UCSD-AML1 (cell line): ENCODE measurements at regions not wholly inside any gene's neighbourhood (a gene's known extent, or its start where the extent isn't known, plus 50 kb on each side); places are given as distances from the start of the nearest gene placed in this dataset.

ENCODE experiments used
- DNase-seq: peaks from one replicate; lab custom pipeline; 2025; ENCODE audit not compliant: unreplicated experiment; lab: John Stamatoyannopoulos, UW

DNA sequence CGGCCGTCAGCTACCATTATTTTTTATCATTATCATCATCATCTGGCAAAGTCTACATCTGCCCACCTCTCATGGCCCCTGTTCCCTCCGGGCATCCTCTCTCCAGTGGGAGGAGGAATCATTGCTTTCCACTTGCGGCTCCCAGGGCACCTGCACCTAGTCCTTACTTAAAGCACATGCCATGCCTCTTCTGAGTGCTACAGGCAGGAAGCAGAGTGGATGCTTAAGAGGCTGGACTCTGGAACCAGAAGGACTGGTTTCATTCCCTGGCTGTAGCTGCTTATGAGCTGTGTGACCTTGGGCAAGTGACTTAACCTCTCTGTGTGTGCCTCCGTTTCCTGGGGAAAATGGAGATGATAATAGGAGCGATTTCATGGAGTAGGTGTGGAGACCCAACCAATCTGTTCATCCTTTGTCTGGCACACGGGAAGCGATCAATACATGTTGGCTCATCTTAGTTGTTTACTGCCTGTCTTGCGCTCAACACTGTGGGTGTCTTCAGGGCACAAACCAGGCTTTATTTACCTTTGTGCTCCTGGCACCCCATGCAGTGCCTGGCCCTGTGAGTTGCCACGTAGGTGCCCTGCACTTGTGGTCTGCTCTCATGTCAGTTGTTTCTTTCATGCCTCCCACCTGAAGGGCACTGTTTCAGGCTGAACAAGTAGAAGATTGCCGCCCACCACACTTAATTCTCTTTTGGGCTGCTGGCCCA, 317.0 kb upstream of the SULF2 start:
- no peak for DNase-seq

DNA sequence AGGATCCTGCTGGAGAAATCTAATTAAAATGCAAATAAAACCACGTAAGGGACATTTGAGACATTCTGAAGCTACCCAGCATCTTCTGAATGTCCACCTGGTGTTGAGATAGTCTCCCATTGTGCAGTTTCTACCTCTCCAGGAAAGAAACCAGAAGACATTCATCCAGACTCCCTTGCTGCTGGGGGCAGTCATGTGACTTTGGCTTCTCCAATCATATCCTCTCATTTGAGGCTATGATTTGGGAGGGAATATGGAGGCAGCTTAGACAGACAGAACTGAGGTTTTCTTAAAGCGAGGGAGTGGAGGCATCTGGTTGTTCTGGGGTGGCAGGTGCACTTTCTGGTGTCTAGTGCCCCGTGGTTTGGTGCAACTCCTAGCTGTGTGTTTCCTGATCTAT, 315.2 kb upstream of the SULF2 start:
- no peak for DNase-seq

DNA sequence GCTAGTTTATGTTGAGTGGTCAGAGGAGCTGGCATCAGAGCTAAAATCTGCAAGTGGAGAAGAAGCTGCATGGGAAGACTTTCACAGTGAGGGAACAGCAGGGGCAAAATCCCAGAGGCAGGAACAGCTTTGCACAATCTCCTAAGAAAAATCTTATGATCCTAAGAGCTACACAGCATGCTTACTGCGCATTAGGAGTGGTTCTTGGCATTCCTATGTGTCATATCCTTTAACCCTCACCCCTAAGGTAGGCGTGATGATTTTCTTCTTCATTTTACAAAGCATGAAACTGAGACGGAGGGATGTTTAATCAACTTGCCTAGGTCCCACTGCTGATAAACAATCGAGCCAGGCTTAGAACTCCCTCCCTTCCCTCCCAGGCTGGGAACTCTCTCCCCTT, 313.6 kb upstream of the SULF2 start:
- DNase-seq, result no peak

DNA sequence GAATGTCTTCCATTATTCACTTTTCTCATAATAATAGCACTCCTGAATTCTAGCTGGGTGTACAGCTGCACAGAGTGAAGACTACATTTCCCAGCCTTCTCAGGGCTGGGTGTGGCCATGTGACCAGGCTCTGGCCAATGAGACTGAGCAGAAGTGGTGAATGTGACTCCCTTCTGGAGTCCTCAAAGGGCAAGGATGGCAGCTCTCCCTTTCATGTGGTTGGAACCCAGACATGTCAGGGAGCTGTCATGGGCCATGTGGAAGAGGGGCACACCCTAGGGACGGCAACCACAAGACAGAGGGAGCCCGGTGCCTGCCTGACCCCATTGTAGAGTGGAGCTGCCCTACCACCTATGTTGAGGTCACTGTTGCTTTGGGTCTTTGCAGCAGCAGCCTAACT, 312.8 kb upstream of the SULF2 start:
- no peak for DNase-seq

DNA sequence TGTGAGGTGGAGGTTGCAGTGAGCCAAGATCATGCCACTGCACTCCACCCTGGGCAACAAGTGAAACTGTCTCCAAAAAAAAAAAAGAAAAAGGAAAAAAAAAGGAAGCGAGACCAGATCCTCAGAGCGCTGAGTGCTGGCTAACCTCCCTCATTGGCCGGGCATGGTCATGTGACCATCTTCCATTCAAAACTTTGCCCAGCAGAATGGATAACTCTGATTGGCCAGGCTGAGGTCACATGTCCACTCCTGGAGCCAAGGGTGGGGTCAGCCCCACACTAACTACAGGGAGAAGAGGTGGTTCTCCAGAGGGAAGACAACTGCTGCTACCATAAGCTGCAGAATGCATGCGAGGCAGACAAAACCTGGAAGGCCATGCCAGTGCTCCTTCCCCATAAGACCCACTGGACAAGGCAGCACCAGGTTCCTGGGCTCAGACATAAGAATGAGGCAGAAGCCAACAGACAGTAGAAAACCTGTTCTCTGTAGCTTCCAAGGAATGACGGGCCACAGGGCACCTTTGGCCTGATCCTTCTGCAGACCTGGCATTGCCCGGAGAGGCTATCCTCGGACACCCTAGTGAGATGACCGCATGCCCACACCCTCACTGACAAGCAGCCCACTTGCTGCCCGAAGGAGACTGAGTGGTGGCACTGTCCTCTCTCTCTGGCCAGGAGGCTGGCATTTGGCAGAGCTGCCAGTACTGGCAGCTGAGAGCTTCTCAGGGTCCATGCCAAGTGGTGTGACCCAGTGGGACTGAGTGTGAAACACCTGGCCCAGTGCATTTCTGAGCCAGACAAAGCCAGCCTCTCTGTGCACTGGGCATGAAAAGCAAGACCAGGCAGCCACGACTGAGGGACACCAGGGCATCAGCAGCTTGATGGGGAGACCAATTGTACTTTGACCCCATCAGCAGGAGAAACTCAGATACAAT, 311.9 kb upstream of the SULF2 start:
- no peak for DNase-seq

DNA sequence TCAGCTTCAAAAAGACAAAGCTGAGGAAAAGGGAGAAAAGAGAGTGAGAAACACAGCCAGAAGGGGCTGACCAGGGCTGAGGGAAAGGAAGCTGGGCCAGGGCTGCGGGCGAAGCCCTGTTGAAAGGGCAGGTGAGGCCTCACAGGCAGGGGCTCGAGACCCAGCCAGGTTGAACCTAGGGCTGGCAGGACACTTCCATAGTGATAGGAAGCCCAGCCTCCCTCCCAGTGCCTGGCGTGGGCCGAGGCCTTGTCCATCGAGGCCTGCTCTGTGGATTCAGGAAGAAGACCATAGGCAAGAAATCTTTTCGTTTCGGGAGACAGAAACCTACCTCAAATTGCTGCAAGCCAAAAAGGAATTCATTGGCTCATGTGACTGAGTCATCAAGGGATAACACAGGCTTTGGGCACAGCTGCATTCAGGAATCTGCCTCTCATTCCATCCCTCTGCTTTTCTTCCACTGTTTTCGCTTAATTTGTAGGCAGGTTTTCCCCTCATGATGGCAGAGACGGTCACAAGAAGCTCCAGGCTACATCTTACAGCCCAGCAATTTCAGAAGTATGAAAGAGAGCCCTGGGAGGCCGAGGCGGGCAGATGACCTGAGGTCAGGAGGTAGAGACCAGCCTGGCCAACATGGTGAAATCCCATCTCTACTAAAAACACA, 311.1 kb upstream of the SULF2 start:
- no peak for DNase-seq

DNA sequence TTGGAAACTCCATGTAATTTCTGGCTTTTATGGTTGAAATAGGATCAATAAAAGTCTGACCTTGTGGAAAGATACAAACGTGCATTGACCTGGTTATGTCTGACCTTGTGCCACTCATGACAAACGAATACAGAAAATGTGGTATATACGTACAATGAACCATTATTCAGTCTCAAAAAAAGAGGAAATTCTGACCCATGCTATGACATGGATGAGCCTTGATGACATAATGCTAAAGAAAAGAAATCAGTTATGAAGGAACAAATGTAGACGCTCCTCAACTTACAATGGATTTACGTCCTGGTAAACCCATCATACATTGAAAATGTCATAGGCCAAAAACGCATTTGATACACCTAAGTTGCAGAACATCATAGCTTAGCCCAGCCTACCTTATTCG, 309.7 kb upstream of the SULF2 start:
- DNase-seq, result no peak

DNA sequence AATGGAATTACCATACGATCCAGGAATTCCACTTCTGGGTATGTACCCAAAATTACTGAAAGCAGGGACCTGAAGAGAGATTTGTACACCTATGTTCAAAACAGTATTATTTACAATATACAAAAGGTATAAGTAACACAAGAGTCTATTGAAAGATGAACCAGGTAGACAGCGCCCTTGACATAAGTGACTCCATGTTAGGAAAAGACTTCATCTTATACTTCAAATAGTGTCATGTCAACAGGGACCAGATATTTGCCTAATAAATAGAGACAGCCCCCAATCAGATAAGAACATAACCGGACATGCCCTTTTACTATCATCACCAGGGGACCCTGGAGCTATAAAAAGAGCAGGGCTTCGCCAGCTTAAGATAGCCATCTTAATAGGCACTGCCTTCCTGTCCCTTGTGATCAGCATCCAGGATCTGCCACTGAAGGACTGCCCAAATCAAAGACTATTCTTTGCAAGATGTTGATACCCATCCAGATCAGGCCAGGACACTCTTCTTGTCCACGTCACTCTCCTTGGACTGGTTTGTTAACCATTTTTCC, 309.0 kb upstream of the SULF2 start:
- no peak for DNase-seq

DNA sequence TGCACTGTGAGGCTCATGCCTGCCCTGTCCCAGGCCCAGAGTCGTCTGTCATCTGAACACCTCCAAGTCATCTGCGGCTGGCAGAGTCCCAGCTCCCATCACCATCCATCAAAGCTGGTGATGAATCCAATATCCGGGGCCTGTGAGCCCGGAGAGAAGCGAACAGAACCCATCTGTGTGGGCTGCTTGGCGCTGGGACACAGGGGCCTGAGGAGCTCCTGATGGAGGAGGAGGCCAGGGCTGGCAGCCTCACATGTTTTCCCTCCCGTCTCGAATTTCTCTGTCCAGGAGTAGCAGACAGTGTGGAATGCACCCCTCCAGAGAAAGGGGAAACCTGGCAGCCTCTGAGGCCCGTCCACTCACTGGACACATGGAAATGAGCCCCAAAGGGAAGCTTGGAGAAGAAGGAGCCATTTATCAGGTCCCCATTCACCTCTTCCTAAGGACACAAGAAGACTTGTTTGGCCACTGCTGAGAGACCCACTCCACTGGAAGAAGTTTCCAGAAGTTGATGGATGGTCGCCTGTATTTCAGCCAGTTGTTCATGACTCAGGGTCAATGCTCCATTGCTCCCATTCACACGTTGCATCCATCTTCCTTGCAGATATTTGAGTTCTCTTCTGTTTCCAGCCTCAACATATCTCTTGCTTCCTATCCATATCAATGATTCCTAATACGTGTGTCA, 307.5 kb upstream of the SULF2 start:
- DNase-seq, result no peak

DNA sequence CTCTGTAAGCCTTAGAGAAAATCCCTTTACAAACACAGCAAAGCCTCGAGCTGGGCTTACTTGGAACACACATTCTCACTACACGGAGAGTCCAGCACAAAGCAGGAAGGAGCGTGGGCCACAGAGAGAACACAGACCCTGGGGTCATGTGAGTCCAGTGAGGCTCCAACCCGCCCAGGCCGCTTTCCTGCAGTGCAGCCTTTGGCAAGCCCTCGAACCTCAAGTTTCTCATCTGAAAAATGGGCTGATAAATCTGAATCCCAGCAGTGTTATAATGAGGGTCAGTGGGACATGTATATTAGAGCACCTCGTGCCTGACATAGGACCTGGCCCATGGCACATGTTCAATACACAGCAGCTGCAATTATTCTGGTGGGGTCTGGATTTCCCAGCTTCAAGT, 305.5 kb upstream of the SULF2 start:
- no peak for DNase-seq

DNA sequence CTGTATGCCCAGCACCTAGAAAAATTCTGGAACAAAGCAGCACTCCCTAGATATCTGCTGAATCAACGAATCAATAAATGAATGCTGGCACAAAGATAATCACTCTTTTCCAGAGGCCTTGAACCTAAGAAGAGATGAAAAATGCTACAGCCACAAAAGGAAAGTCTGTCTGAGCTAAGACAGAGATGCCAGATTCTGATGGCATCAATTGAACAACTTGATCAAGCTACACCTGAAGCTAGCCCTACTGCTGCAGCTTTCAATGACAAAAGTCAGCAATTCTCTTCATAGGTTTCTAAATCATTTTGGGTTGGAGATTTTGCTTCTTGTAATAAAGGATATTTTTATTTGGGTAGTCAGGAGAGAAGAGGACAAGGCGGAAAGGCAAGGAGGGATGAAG, 305.0 kb upstream of the SULF2 start:
- DNase-seq, result no peak

DNA sequence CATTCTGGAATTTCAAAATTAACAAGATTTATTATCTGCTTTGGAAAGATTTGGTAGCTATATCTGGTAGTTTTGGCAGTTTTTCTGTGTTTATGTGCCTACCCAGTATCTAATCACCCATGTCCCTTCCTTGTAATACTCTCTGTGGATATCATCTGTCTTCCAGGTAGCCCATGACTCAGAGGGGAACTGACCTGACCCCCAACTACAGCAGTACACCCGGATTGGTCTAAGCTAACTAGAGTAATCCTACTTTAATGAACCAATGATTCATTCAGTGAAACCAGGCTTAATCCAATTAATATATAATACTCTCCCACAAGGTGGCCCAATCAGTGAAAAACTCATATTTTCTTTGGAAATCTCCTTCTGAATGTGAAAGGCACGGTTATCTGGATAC, 295.3 kb upstream of the SULF2 start:
- DNase-seq, result no peak

DNA sequence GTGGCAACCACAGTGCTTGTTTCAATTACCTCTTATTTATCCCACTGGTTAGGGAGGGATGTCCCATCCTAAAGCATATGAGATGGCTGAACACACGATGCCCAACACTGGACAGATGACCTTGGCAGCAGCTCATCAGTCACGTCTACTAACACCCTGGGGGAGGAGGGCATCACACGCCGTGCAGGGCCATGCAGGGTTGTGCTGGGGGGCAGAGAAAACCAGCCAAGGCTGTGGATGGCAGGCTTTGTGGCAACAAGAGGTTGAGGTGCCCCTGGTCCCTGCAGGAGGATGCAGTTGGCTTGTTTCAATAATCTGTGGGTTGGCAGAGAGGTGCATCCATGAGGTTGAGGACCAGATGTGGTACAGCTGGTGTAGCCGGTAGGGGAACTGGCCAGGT, 293.7 kb upstream of the SULF2 start:
- DNase-seq, result no peak

DNA sequence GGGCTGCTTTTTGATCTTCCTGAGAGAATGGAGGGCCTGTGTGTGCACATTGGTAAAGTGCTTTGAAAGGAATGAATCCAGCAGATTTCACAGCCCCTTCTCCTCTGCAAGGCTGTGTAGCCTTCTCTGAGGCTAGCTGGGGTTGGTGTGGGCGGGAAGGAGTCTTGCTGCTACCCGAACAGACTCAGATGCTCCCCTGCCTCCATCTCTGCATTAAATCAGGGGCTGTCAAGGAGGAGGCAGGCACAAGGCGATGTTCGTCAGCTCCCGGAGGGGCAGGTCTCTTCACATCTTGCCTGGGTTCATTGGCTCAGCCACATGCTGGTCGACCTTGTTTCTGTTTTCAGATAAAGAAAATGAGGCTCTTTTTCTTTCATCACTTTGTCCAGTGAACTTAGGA, 291.5 kb upstream of the SULF2 start:
- DNase-seq, result no peak

DNA sequence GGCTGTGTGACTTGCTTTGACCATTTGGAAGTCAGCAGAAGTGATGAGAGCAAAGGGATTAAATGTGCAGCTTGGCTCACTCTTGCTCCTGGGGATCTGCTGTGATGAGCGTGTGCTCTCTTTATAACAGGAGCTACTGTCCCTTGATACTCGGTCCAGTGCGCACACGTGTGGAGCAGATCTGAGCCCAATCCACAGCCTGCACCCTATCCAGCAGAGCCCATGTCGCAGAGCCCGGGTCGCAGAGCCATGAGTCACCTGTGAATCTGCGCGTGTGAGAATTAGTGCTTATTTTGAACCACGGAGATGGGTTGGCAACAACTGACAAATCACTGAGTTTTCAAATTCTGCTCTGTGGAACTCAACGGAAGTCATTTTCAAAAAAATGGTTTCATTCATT, 291.0 kb upstream of the SULF2 start:
- no peak for DNase-seq

DNA sequence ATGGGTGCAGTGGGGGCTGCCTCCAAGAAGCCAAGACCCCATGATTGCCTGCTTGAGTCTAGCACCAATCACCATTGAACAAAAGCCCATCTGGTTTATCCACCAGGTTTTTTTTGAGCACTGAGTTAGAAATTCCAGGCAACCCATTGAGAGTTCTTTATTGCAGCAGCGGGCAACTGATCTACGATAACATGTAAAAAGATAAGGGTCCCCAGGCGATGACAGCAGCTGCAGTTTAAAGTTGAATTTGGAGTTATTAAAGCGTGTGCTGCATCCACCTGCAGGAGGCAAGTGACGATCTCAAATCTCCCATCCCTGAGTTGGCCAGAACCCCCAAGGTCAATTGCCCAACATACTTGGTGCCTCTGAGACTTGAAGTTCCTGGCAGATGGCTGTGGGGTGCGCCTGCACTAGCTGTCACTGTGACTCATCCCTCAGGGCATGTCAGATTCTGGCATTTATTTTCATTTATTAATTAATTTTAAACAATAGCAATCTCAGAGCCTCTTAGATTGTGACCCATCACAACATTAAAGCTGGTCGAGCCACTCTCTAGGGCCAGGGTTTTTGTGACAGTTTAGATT, 290.4 kb upstream of the SULF2 start:
- DNase-seq, result no peak

DNA sequence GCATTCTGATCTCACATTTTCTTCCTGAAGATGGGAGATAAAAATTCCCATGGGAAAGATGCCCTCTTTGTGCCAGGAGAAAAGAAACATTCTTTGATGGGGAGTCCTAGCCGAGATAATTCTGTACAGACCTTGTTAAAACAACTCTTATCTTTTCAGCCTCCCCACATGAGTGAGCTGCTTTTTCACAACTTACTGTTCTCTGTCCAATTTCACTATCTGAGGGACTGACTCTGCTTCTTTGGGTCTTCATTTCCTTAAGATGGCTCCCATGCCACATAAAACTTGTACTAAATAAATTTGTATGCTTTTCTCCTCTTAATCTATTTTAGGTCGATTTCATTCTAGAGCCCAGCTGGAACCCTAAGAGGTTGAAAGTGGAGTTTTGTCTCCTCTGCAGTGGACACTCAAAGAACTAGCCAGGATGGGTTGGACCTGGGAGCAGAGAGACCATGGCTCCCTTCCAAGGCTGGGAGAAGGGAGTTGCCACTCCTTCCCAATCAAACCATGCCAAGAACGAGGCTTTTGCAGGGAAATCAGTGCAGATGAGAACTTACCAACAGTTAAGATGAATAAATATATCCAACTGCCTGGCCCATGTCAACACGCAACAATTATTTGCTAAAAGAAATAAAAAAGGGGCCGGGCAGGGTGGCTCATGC, 285.8 kb upstream of the SULF2 start:
- no peak for DNase-seq

DNA sequence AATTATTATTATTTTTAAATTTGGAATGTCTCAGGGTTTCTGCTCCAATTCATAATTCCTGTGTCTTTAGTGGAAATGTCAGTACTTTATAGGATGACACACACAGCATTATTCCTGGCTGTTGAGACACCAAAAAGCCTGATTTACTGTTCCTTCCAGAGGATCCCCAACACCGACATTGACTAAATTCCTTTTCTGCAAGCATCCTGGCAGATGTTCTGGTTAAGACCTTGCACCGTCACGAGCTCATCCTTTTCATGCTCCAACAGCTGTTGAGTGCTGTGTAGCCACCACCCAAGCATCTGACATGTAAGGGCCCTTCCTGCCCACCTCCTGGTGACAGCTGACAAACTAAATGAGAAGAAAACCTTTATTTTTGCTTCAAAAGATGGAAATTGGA, 284.3 kb upstream of the SULF2 start:
- no peak for DNase-seq

DNA sequence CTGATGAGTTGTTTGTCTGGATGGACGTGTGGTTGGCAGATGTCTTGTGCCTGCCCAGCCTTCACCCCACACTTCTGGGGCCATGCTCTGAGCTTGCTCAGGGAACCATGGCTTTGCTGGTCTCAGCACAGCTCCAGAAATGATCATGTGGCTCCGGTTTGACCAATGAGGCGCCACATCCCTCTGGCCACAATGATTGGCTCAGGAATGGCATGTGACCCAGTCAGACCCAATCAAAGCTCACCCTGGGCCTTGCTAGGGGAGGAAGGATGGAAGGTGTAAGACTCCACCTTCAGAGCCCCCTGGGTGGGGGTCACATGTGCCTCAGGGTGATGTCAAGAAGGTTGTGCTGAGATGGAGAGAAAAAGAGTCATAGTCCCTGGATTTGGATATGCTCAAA, 281.6 kb upstream of the SULF2 start:
- DNase-seq, result no peak

DNA sequence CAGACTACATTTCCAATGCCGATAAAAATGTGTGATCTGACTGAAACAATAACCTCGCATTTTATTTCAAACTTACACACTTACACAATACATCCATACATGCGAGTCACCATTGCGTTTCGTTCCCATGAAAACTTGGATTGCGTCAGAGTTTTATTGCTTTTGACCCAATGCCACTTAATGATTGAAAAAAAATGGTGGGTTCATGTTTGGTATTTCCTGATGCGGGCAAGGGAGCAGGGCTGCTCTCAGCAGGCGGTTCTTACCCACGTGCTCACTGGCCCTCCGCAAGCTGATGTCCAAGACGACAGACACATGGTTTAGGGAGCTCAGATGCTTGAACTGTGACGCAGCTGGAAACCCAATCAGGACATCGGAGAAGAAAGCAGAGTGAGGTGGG, 281.0 kb upstream of the SULF2 start:
- no peak for DNase-seq
